GM19452 (cell line): ENCODE measurements at regions not wholly inside any gene's neighbourhood (a gene's known extent, or its start where the extent isn't known, plus 50 kb on each side); places are given as distances from the start of the nearest gene placed in this dataset.

Experiments
- ATAC-seq: cut with Tn5 transposase; IDR thresholded peaks from one replicate; pipeline ENCODE4 v1.9.1; 2021; ENCODE audit not compliant: unreplicated experiment

GRCh38 chr2:58520903-58521302 lies 279.8 kb upstream of the FANCL start:
- ATAC-seq, result no peak

- no peak for ATAC-seq
These were observed 276.8 kb upstream of the FANCL start for GRCh38 chr2:58517881-58518280.

- no peak for ATAC-seq
These were observed 275.6 kb upstream of the FANCL start for GRCh38 chr2:58516695-58517094.

GRCh38 chr2:58515827-58516573 lies 274.9 kb upstream of the FANCL start:
- no peak for ATAC-seq

- ATAC-seq, result peak; percentile 72
These were observed 273.1 kb upstream of the FANCL start for GRCh38 chr2:58514252-58514651.

GRCh38 chr2:58512878-58513277 lies 271.8 kb upstream of the FANCL start:
- no peak for ATAC-seq

- no peak for ATAC-seq
These were observed 266.9 kb upstream of the FANCL start for GRCh38 chr2:58508006-58508405.

GRCh38 chr2:58503918-58504317 lies 262.8 kb upstream of the FANCL start:
- no peak for ATAC-seq

- no peak for ATAC-seq
These were observed 261.8 kb upstream of the FANCL start for GRCh38 chr2:58502931-58503330.

- ATAC-seq, result no peak
These were observed 260.4 kb upstream of the FANCL start for GRCh38 chr2:58501371-58502160.

- ATAC-seq, result no peak
These were observed 256.0 kb upstream of the FANCL start for GRCh38 chr2:58497168-58497567.

GRCh38 chr2:58495806-58496205 lies 254.7 kb upstream of the FANCL start:
- no peak for ATAC-seq

GRCh38 chr2:58494071-58494501 lies 253.0 kb upstream of the FANCL start:
- ATAC-seq, result no peak

GRCh38 chr2:58484629-58485028 lies 243.5 kb upstream of the FANCL start:
- ATAC-seq, result no peak

GRCh38 chr2:58484221-58484620 lies 243.1 kb upstream of the FANCL start:
- ATAC-seq, result no peak

GRCh38 chr2:58483307-58483706 lies 242.2 kb upstream of the FANCL start:
- no peak for ATAC-seq

GRCh38 chr2:58481670-58482069 lies 240.5 kb upstream of the FANCL start:
- no peak for ATAC-seq

GRCh38 chr2:58480141-58480540 lies 239.0 kb upstream of the FANCL start:
- no peak for ATAC-seq

GRCh38 chr2:58479535-58480140 lies 238.5 kb upstream of the FANCL start:
- no peak for ATAC-seq

GRCh38 chr2:58476556-58476955 lies 235.4 kb upstream of the FANCL start:
- ATAC-seq, result no peak

GRCh38 chr2:58475756-58476155 lies 234.6 kb upstream of the FANCL start:
- ATAC-seq, result no peak

GRCh38 chr2:58473165-58473564 lies 232.0 kb upstream of the FANCL start:
- ATAC-seq, result no peak
